Liver (tissue), 8 donors: ENCODE measurements at regions not wholly inside any gene's neighbourhood (a gene's known extent, or its start where the extent isn't known, plus 50 kb on each side); places are given as distances from the start of the nearest gene placed in this dataset.

ENCODE experiments used
- DNase-seq: peaks from one replicate; pipeline ENCODE4 v3.0.0-alpha.2; 2017; ENCODE audit warnings: low spot score
- H3K27ac ChIP-seq, 2 donors: one replicate each; pipeline ENCODE4 v1.7.0; 2013; ENCODE audit warnings: inconsistent platforms in 2 of 2, low read length in 2 of 2, control low read depth in 1 of 2, low read depth in 1 of 2, mild to moderate bottlenecking in 1 of 2
- H3K27me3 ChIP-seq, 4 donors: one replicate each; pipeline versions ENCODE4 v1.6.1 to v1.7.0; 2013; ENCODE audit warnings: low read length in 3 of 4, inconsistent platforms in 1 of 4, mild to moderate bottlenecking in 1 of 4, moderate library complexity in 1 of 4; ENCODE audit not compliant: control insufficient read depth in 4 of 4, insufficient read depth in 4 of 4
- H3K36me3 ChIP-seq, 4 donors: one replicate each; pipeline versions ENCODE4 v1.6.1 to v1.7.0; 2013; ENCODE audit warnings: low read length in 3 of 4, mild to moderate bottlenecking in 3 of 4, low read depth in 1 of 4, moderate library complexity in 1 of 4; ENCODE audit not compliant: control insufficient read depth in 4 of 4, insufficient read depth in 3 of 4
- H3K4me1 ChIP-seq, 4 donors: one replicate each; pipeline versions ENCODE4 v1.6.1 to v1.7.0; 2013; ENCODE audit warnings: low read length in 3 of 4, mild to moderate bottlenecking in 3 of 4, moderate library complexity in 1 of 4; ENCODE audit not compliant: control insufficient read depth in 4 of 4, insufficient read depth in 4 of 4
- H3K4me3 ChIP-seq, 3 donors: one replicate each; pipeline versions ENCODE4 v1.6.1 to v1.7.0; 2013; ENCODE audit warnings: low read length in 3 of 3, control low read depth in 1 of 3, low read depth in 1 of 3, mild to moderate bottlenecking in 1 of 3
- H3K9ac ChIP-seq, 2 donors: one replicate each; pipeline ENCODE4 v1.7.0; 2013; ENCODE audit warnings: low read length in 2 of 2, mild to moderate bottlenecking in 2 of 2, moderate library complexity in 2 of 2, control low read depth in 1 of 2, low read depth in 1 of 2
- H3K9me3 ChIP-seq, 4 donors: one replicate each; pipeline versions ENCODE4 v1.6.1 to v1.7.0; 2013; ENCODE audit warnings: low read length in 3 of 4; ENCODE audit not compliant: control insufficient read depth in 4 of 4
- ATF3 ChIP-seq: IDR thresholded peaks from 2 replicates; pipeline ENCODE4 v1.6.1; 2016; ENCODE audit warnings: antibody characterized with exemption
- EGR1 ChIP-seq, 2 donors: IDR thresholded peaks; 2 replicates each; pipeline ENCODE4 v1.6.1; 2016 to 2018; ENCODE audit warnings: antibody characterized with exemption in 2 of 2, low read depth in 2 of 2
- FOXA2 ChIP-seq: IDR thresholded peaks from 2 replicates; pipeline ENCODE4 v1.6.1; 2016; ENCODE audit warnings: antibody characterized with exemption
- GABPA ChIP-seq, 2 donors: IDR thresholded peaks in 1 of 2; conservative IDR thresholded peaks in 1 of 2; 2 replicates each; pipeline ENCODE4 v1.6.1; 2016; ENCODE audit warnings: antibody characterized with exemption in 2 of 2, mild to moderate bottlenecking in 1 of 2, moderate library complexity in 1 of 2
- HNF4A ChIP-seq, 2 donors: conservative IDR thresholded peaks; 2 replicates each; pipeline ENCODE4 v1.6.1; 2016; ENCODE audit warnings: antibody characterized with exemption in 2 of 2, mild to moderate bottlenecking in 2 of 2
- HNF4G ChIP-seq: IDR thresholded peaks from 2 replicates; pipeline ENCODE4 v1.6.1; 2016; ENCODE audit warnings: antibody characterized with exemption
- JUND ChIP-seq, 2 donors: IDR thresholded peaks; 2 replicates each; pipeline ENCODE4 v1.6.1; 2016; ENCODE audit warnings: antibody characterized with exemption in 2 of 2
- MAX ChIP-seq: IDR thresholded peaks from 2 replicates; pipeline ENCODE4 v1.6.1; 2016; ENCODE audit warnings: antibody characterized with exemption
- NR2F2 ChIP-seq: IDR thresholded peaks from 2 replicates; pipeline ENCODE4 v1.6.1; 2016; ENCODE audit warnings: antibody characterized with exemption
- RAD21 ChIP-seq, 2 donors: IDR thresholded peaks; 2 replicates each; pipeline ENCODE4 v1.6.1; 2016; ENCODE audit warnings: antibody characterized with exemption in 2 of 2, mild to moderate bottlenecking in 2 of 2
- SP1 ChIP-seq: IDR thresholded peaks from 2 replicates; pipeline ENCODE4 v1.6.1; 2018; ENCODE audit warnings: antibody characterized with exemption, mild to moderate bottlenecking
- TAF1 ChIP-seq: conservative IDR thresholded peaks from 2 replicates; pipeline ENCODE4 v1.6.1; 2016; ENCODE audit warnings: antibody characterized with exemption, mild to moderate bottlenecking
- YY1 ChIP-seq: IDR thresholded peaks from 2 replicates; pipeline ENCODE4 v1.6.1; 2016; ENCODE audit warnings: antibody characterized with exemption, mild to moderate bottlenecking
- ZBTB33 ChIP-seq: IDR thresholded peaks from 2 replicates; pipeline ENCODE4 v1.6.1; 2016; ENCODE audit warnings: antibody characterized with exemption
- WGBS: extraction: QIAGEN DNeasy Blood & Tissue Kit; methylation state at CpG from one replicate; pipeline ENCODE4 v1.1.7; 2013; 5-methylcytosine and 5-hydroxymethylcytosine counted together
- TF ChIP-seq, protein P1 (sequence below): fragments of 150-350 bp; IDR thresholded peaks from 2 replicates; pipeline ENCODE4 v1.5.1; 2017; ENCODE audit warnings: improper control_type of control experiment, low read depth, low read length; ENCODE audit not compliant: missing input control
- TF ChIP-seq, protein P2 (sequence below): IDR thresholded peaks from 2 replicates; pipeline ENCODE4 v1.6.1; 2016; ENCODE audit warnings: antibody characterized with exemption, mild to moderate bottlenecking
- donor health status: healthy.
- donor health status: healthy.
- donor health status: healthy.
- donor health status: healthy.
- donor health status: healthy.

GRCh38 chr2:67075530-67076238 lies 321.4 kb upstream of the ETAA1 start (continued):
- TF ChIP-seq, protein P1, sequence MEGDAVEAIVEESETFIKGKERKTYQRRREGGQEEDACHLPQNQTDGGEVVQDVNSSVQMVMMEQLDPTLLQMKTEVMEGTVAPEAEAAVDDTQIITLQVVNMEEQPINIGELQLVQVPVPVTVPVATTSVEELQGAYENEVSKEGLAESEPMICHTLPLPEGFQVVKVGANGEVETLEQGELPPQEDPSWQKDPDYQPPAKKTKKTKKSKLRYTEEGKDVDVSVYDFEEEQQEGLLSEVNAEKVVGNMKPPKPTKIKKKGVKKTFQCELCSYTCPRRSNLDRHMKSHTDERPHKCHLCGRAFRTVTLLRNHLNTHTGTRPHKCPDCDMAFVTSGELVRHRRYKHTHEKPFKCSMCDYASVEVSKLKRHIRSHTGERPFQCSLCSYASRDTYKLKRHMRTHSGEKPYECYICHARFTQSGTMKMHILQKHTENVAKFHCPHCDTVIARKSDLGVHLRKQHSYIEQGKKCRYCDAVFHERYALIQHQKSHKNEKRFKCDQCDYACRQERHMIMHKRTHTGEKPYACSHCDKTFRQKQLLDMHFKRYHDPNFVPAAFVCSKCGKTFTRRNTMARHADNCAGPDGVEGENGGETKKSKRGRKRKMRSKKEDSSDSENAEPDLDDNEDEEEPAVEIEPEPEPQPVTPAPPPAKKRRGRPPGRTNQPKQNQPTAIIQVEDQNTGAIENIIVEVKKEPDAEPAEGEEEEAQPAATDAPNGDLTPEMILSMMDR: no peak
- no peak for TF ChIP-seq ZBTB33
- TF ChIP-seq TAF1: no peak

DNA sequence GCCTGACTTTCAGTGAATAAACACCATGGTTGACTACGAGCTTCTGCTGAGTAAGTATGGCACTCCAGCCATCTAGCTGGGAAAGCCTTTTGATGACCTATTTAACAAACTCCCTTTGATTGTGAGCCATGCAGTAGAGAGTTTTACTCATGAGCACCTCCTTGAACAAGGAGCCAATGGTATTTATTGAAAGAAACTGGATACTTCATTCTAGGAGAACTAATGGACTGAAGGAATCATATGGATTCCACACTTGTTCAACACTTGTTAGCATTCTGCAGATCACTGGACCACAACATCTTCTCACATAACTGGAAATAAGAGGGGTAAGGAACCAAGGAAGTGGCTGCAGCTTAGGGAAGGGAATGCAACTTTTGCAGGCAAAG lies 320.9 kb upstream of the ETAA1 start:
- DNase-seq: no peak

DNA sequence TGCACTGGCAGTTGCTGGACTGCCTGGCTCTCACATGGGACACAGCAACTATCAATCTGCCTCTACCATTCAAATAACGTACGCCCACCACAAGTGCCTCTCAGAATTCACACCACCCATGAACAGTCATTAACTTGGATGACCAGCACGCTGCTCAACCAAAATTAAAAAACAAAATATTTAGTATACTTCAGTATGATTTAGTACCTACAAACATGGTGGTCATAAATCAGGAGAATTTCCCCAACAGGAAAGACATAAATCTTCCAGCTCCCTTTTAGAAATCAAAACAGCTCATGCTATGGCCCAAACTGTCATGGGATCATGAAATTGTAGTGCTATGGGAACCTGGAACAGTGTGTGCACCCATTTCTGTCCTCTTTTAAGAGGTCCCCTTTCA lies 317.4 kb upstream of the ETAA1 start:
- Histone ChIP-seq H3K9ac (no peak overlapping the region), H3K4me1 (no peaks in the 10 kb centered on the region), H3K9me3 (peaks cover 0 to 4% (median 3%) of the 10 kb centered on the region in 4 donors), H3K27me3 (no peaks in the 10 kb centered on the region), H3K27ac (no peak overlapping the region), H3K36me3 (no peaks in the 10 kb centered on the region), H3K4me3 (no peak overlapping the region)
- DNase-seq: no peak
- WGBS: 81% methylated on average over 3 of the region's 3 CpGs
- TF ChIP-seq HNF4G (no peak), NR2F2 (no peak), ATF3 (no peak), RAD21 (IDR thresholded peaks at IDR 0.05) (no peak), TAF1 (no peak), ZBTB33 (no peak), FOXA2 (no peak), YY1 (no peak), HNF4A (conservative IDR thresholded peaks at IDR 0.05) (no peak), GABPA (IDR thresholded peaks at IDR 0.05 in 1 of 2, conservative IDR thresholded peaks at IDR 0.05 in 1 of 2) (no peak), JUND (IDR thresholded peaks at IDR 0.05) (no peak), SP1 (no peak), MAX (no peak)
- TF ChIP-seq, protein P2, sequence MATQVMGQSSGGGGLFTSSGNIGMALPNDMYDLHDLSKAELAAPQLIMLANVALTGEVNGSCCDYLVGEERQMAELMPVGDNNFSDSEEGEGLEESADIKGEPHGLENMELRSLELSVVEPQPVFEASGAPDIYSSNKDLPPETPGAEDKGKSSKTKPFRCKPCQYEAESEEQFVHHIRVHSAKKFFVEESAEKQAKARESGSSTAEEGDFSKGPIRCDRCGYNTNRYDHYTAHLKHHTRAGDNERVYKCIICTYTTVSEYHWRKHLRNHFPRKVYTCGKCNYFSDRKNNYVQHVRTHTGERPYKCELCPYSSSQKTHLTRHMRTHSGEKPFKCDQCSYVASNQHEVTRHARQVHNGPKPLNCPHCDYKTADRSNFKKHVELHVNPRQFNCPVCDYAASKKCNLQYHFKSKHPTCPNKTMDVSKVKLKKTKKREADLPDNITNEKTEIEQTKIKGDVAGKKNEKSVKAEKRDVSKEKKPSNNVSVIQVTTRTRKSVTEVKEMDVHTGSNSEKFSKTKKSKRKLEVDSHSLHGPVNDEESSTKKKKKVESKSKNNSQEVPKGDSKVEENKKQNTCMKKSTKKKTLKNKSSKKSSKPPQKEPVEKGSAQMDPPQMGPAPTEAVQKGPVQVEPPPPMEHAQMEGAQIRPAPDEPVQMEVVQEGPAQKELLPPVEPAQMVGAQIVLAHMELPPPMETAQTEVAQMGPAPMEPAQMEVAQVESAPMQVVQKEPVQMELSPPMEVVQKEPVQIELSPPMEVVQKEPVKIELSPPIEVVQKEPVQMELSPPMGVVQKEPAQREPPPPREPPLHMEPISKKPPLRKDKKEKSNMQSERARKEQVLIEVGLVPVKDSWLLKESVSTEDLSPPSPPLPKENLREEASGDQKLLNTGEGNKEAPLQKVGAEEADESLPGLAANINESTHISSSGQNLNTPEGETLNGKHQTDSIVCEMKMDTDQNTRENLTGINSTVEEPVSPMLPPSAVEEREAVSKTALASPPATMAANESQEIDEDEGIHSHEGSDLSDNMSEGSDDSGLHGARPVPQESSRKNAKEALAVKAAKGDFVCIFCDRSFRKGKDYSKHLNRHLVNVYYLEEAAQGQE: no peak
- TF ChIP-seq, protein P1: no peak

More for the DNA sequence above, 320.9 kb upstream of the ETAA1 start:
- Histone ChIP-seq H3K27me3 (no peaks in the 10 kb centered on the region), H3K4me1 (no peaks in the 10 kb centered on the region), H3K27ac (no peak overlapping the region), H3K9ac (no peak overlapping the region), H3K4me3 (no peak overlapping the region), H3K9me3 (peaks cover 0 to 4% (median 3%) of the 10 kb centered on the region in 4 donors), H3K36me3 (no peaks in the 10 kb centered on the region)
- no peak for TF ChIP-seq EGR1 (IDR thresholded peaks at IDR 0.05; ENCODE audit: low read depth in 2 of 2)
- 94% methylated on average over 1 of the region's 1 CpG for WGBS
